NOMO-1 treated with dmso at 0.1 percent for 144 hours (cell line): ENCODE measurements at regions not wholly inside any gene's neighbourhood (a gene's known extent, or its start where the extent isn't known, plus 50 kb on each side); places are given as distances from the start of the nearest gene placed in this dataset.

Experiments used
- DNase-seq: peaks from one replicate; lab custom pipeline; 2025; ENCODE audit not compliant: unreplicated experiment; lab: John Stamatoyannopoulos, UW

DNA sequence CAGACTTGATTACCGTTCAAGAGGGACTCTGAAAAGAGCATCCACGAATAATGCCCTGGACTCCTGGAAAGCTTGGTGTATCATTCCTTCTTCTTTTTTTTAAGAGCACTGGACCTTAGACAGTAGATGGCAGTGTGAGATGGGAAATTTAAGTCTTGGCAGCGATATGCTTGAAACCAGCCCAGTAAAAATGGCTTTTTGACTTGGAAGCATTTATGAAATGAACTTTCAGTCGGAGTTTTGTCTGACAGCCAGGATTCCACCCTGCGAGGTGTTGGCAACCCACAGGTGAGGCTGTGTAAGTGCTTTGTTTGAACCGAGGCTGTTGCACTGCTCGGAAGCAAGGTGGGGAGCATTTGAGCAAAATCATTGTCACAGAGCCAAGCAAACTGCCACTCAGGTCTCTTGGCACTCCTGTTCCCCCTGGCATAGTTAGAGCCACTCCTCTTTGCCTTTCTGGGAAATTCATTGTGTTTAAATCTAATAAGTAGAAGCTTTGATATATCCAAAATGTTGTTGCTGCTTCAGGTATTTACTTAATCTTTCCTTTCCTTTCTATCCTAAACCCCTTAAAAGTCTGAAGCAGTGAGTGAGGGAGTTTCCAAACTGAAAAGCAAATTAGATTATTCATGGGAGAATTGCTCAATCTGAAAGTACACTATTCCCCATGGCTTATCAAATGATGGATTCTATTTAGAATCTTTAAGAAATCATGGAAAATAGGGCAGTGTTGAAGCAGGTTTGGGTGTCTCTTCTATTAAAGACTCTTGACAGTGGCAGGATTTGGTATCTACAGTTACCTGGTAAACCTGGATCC lies 272.8 kb upstream of the SLC35B3 start:
- DNase-seq = peak; percentile 35

DNA sequence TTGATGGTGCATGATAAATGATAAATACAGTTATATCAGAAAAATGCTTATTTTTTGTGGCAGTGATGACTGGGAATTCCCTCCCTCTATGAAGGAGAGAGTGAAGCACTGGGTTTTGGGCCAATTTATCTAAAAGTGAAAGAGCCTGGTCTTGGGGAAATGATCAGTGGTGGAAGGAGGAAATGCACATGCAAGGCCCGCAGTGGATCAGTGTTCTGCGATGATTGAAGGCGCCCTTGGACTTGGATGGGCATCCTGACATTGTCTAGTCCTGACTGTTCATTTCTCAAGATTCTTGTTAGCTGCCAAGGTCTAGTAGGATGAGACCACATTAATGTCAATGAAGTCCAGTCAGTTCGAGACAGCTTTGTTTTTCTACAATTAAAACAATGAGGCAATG lies 272.0 kb upstream of the SLC35B3 start:
- DNase-seq = no peak

DNA sequence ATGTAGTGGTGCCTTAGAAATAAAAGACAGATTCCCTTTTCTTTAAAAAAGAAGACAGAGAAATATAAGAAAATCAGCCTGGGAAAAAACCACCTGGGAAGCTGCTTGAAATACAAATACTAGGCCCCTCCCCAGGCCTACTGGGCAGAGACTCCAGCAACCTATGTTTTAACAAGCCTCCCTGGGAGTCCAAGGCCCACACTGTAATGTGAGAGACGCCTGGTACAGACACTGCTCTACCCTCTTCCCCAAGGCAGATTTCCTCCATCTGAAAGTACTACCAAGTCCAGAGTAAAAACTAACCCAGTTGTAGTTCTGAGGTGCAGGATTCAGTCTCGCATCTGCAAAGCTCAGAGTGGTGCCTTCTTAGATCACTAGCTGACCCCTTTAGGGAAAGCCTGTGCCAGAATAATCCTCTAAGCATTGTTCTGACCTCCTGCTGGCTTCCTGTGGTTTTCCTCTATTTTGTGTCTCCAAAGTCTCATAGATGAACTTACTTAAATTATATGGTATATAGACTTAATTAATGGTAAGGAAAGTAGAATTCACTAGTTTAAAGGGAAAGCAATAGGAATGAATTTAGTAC lies 270.2 kb upstream of the SLC35B3 start:
- no peak for DNase-seq

- no peak for DNase-seq
Measured at GRCh38 chr6:8703059-8703458, 267.7 kb upstream of the SLC35B3 start.

DNA sequence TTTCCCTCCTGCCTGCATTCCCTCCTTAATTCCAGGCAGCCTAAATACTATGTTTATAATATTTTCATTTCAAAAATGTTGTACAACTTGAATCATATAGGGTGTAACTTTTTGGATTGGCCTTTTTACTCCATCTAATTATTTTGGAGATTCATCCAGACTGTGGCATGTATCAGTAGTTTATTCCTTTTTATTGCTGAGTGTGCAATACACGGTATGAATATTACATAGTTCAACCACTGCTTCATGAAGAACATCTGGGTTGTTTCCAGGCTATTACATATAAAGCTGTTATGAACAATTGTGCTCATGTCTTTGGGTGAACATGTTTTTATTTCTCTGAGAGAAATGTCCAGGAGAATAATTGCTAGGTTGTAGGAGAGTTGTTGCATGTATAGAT lies 253.5 kb upstream of the SLC35B3 start:
- DNase-seq = no peak

- DNase-seq = no peak
Measured at GRCh38 chr6:8686077-8686476, 250.7 kb upstream of the SLC35B3 start.

DNA sequence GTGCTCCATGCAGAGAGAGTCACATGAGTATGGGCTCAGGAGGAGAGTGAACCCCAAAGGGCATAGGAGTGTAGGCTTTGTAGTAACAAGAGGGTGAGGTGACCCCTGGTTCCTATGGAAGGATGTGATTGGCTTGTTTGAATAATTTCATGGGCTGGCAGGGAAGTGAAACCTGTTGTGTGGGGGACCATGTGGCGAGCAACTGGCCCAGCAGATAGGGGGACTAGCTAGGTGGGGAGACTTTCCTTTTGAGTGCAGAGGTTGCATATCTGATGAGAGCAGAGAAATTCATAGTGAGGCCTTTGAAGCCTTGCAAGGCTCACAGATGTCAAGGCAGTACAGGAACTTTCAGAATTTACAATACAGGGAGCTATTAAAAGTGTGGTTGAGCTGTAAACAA lies 247.9 kb upstream of the SLC35B3 start:
- no peak for DNase-seq

GRCh38 chr6:8679823-8680222 lies 244.5 kb upstream of the SLC35B3 start:
- no peak for DNase-seq

- DNase-seq = no peak
Measured at GRCh38 chr6:8678466-8678865, 243.1 kb upstream of the SLC35B3 start.

- peak; percentile 47 for DNase-seq
Measured at GRCh38 chr6:8674126-8674525, 238.8 kb upstream of the SLC35B3 start.

DNA sequence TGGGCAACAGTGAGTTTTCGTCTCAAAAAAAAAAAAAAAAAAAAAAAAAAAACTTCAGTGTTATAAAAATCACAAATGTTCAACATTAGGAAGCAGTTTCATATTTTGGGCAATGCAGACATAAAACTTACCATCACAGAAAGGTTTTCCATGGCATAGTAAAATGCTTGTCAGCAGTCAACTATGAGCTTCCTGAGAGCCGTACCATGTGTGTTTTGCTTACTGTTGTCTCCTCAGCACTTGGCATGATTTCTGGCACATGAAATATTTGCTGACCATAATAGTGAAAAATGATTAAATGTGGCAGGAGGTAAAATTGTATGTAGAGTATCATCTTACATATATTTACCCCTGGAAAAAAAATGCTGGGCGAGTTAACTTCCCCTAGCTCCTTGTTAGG lies 237.5 kb upstream of the SLC35B3 start:
- DNase-seq = no peak

DNA sequence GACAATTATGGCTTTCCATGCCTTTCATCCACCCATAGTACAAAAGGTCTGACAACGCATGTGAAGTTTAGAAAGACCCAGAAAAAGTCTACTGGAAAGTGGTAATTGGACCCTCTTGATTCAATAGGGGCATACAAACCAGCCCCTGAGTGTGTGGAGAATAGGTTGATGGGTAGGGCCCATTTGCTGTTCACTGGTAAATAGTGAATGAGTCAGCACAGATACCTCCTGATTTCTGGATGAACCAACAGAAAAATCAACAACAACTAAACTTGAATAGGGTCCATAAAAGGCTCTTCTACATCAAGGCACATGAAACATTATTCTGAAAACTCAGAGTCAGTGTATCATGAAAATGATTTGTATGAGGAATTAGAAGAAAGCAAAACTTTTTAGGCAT lies 235.4 kb upstream of the SLC35B3 start:
- no peak for DNase-seq

- no peak for DNase-seq
Measured at GRCh38 chr6:8664700-8665099, 229.4 kb upstream of the SLC35B3 start.

- DNase-seq = no peak
Measured at GRCh38 chr6:8664070-8664469, 228.7 kb upstream of the SLC35B3 start.

DNA sequence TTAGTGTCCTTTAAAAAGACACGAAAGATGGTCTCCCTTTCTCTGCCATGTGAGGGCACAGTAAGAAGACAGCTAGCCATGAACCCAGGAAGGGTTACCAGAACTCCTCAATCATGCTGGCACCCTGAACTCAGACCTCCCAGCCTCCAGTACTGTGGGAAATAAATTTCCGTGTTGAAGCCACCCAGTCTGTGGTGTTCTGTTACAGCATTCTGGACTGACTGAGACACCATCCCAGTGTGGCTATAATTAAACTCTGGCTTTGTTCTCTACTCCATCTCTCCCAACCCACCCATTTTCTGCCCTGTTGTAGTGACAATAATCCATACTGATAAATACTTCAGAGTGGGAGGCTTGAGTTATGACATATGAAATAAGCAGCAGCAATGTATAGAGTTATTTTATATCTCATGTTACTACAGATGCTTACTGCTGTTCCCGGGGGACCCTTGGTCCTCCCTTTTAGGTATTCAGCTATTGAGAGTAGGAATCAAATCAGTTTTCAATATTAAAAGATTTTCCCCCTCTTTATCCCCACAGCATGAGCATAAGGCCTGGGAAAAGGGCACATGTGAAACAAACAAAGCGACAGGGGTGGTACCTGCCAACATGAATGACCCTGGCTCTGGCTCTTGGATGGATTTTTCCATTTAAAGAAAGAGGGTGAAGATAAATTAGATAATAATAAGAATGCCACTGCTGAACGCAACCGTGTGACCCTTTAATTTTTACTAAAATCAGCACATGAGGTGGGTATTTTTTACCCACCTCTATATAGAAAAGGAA lies 224.3 kb upstream of the SLC35B3 start:
- no peak for DNase-seq

DNA sequence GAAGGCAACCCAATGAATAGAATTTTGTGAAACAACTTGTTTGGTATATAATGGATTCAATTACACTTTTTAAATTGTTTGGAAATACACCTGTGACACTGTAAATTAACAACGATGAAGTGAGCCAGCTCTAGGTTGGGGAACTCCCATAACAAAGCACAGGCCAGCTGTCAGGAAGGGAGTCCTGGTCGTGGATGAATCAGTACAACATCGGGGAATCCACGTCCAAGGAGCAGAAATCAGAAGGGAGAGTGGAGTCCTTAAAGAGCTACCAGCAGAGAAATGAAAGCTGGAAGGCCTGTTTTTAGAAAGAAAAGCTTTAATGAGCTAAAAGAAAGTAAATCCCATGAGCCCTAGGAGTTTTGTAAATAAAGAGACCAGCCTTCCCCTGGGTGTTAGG lies 223.1 kb upstream of the SLC35B3 start:
- DNase-seq = no peak

DNA sequence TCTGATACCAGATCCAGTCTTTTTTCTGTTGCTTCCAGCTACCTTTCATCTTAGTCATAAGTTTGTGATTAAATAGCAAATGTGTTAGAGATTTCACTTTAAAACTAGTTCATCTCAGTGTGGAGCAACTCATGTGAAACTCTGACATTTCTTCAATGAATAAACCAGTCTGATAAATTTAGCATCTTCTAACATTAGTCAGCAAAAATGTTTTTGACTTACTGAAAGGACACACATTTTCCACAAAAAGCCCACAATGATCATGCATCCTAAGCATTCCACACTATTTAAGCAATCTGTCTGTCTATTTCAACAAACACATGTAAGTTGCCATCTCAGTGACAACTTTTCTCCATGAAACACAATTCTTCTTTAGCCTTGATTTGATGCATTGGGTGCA lies 222.2 kb upstream of the SLC35B3 start:
- no peak for DNase-seq

DNA sequence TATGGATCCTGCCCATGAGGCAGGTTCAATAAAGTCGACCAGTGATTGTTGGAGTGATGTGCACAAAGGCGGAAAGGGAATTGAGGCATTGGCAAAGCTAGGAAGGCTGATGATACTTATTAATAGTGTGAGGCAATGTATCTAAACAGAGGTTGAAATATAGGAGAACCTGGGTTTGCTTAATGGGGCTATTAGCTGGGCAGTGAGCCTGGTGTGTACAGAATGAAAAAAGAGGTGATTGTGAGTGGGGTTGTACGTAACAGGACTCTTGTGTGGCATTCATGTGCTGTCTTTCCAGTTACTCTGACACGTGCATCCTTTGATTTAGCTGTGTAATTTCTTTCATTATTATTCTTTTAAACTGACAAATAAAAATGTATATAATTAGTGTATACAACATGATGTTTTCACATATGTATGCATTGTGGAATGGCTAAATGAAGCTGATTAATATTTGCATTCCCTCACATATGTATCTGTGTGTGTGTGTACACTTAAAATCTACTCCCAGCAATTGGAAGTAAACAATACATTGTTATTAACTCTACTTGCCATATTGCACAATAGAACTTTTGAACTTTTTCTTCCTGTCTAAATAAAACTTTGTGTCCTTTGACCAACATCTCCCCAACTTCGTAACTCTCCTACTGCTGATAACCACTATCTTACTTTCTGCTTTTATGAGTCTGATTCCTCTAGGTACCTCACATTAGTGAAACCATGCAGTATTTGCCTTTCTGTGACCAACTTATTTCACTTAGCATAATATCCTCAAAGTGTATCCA lies 220.5 kb upstream of the SLC35B3 start:
- no peak for DNase-seq

GRCh38 chr6:8652710-8653109 lies 217.4 kb upstream of the SLC35B3 start:
- no peak for DNase-seq

- no peak for DNase-seq
Measured at GRCh38 chr6:8651998-8652397, 216.7 kb upstream of the SLC35B3 start.

GRCh38 chr6:8645212-8645611 lies 209.9 kb upstream of the SLC35B3 start:
- no peak for DNase-seq
